ENCODE measurements at regions not wholly inside any gene's neighbourhood (a gene's known extent, or its start where the extent isn't known, plus 50 kb on each side); places are given as distances from the start of the nearest gene placed in this dataset.

DNA sequence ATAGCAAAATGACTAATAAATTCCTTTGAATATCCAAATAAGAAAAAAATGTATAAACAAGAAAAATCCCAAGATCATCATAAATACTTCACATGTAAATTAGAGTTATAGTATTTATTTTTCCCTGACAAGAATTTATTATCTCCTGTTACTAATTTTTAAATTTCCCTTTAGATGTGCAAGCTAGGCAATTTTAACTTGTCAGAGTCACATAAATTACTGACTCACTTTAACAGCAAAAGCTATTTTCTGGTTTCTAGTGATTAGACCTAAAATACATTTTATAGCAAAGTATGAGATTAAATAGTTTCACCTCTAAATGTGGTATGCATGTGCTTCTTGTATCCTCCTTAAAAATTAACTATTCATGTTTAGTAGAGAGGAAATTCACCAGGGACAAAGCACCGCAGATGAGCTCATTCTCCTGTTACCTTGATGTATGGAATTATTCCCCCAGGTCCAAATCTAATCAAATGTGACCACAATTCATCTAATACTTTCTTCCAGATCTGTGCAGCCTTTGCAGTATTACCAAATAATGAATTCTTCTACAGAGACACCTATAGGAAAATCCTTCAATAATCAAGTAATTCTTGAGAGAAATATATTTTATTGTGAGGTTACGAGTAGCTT, 621.2 kb downstream of the DNAJB9 start:
- Mint-ChIP-seq H3K27ac (no peak overlapping the region), H3K4me1 (no peaks in the 10 kb centered on the region), H3K27me3 (ENCODE audit: low read depth) (no peaks in the 10 kb centered on the region), H3K36me3 (no peaks in the 10 kb centered on the region), H3K9me3 (peaks cover 6% of the 10 kb centered on the region), H3K4me3 (no peak overlapping the region)
- DNase-seq (ENCODE audit: low spot score in 2 of 2, unreplicated experiment in 2 of 2), result no peak
- TF ChIP-seq, protein P1, sequence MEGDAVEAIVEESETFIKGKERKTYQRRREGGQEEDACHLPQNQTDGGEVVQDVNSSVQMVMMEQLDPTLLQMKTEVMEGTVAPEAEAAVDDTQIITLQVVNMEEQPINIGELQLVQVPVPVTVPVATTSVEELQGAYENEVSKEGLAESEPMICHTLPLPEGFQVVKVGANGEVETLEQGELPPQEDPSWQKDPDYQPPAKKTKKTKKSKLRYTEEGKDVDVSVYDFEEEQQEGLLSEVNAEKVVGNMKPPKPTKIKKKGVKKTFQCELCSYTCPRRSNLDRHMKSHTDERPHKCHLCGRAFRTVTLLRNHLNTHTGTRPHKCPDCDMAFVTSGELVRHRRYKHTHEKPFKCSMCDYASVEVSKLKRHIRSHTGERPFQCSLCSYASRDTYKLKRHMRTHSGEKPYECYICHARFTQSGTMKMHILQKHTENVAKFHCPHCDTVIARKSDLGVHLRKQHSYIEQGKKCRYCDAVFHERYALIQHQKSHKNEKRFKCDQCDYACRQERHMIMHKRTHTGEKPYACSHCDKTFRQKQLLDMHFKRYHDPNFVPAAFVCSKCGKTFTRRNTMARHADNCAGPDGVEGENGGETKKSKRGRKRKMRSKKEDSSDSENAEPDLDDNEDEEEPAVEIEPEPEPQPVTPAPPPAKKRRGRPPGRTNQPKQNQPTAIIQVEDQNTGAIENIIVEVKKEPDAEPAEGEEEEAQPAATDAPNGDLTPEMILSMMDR (IDR thresholded peaks at IDR 0.05; ENCODE audit: unreplicated experiment), result no peak

DNA sequence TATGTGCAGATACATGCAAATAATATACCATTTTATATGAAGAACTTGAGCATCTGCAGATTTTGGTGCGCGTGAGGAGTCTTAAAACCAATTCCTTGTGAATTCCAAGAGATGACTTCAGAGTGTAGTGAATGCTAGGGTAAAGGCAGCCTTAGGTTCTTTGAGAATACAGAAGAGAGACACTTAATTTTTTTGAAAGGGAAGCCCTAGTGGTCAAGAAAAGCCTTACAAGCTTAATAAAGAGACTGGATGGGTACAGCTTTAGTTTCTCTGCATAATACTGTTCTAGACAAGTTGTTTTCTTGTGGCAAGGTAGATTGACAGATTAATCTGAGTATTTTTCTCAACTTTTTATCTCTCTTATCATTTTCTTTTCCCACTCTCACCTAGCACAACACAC, 636.5 kb downstream of the DNAJB9 start:
- Mint-ChIP-seq H3K9me3 (peaks cover 27% of the 10 kb centered on the region), H3K4me3 (no peak overlapping the region), H3K4me1 (no peaks in the 10 kb centered on the region), H3K27me3 (ENCODE audit: low read depth) (no peaks in the 10 kb centered on the region), H3K27ac (no peak overlapping the region), H3K36me3 (no peaks in the 10 kb centered on the region)
- DNase-seq (ENCODE audit: low spot score in 2 of 2, unreplicated experiment in 2 of 2), result no peak
- TF ChIP-seq, protein P1 (IDR thresholded peaks at IDR 0.05; ENCODE audit: unreplicated experiment), result no peak

DNA sequence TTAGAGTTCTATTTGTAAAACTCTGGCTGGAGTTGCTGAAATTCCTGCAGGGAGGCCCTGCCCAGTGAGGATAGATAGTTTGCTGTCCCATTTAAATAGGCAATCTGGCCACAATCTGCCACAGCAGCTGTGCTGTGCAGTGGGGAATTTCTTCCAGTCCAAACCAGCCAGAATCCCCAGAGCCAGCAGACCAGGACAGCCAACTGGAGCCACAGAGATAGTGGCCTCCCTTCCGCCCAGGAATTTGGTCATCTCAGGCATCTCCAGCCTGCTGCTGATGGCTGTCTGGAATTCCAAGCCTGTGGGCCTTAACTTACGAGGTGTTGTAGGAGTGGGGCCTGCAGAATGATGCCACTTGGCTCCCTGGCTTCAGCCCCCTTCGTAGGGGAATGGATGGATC, 643.4 kb downstream of the DNAJB9 start:
- TF ChIP-seq, protein P1 (IDR thresholded peaks at IDR 0.05; ENCODE audit: unreplicated experiment), result no peak
- H3K4me3 Mint-ChIP-seq, result no peak overlapping the region
- DNase-seq (ENCODE audit: low spot score in 2 of 2, unreplicated experiment in 2 of 2), result no peak
- H3K27ac Mint-ChIP-seq, result no peak overlapping the region
- H3K27me3 Mint-ChIP-seq (ENCODE audit: low read depth), result no peaks in the 10 kb centered on the region
- no peaks in the 10 kb centered on the region for H3K4me1 Mint-ChIP-seq
- peaks cover 5% of the 10 kb centered on the region for H3K9me3 Mint-ChIP-seq
- H3K36me3 Mint-ChIP-seq, result no peaks in the 10 kb centered on the region

DNA sequence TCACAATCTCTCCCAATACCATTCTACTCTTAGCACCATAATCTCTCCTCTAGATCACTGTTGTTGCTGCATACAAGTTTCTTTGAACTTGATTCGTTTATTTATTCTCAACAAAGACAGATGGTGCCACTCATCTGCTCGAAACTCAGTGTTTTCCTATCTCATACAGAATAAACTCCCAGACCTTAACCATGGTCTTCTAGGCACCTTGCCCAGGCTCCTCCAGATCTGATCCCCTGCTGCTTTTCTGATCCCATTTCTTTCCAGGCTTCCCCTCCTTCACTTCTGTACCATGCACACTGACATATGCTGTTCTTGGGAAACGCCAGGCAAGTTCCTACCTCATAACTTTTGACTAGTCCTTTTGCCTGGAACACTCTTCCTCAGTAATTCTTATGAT, 645.7 kb downstream of the DNAJB9 start:
- TF ChIP-seq, protein P1 (IDR thresholded peaks at IDR 0.05; ENCODE audit: unreplicated experiment), result no peak
- Mint-ChIP-seq H3K4me1 (no peaks in the 10 kb centered on the region), H3K4me3 (no peak overlapping the region), H3K9me3 (no peaks in the 10 kb centered on the region), H3K27ac (no peak overlapping the region), H3K27me3 (ENCODE audit: low read depth) (no peaks in the 10 kb centered on the region), H3K36me3 (no peaks in the 10 kb centered on the region)
- no peak for DNase-seq (ENCODE audit: low spot score in 2 of 2, unreplicated experiment in 2 of 2)

DNA sequence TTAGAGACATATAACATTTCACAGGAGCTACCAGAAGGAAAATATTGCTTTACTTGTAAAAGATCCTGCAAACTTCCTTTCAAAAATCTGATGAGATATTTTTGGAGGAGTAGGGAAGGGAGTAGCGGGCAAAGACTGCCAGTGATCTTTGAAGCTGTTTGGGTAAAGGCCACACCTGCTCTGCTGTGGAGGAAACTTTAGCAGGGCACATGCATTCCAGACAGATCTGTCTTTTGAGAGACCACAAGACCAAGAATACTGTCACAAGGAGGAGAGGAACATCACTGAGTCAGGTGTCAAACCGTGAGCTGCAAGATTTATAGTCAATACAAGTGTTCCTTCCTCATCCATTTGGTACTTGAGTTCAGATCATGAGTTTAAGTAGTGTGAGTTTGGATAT, 654.4 kb downstream of the DNAJB9 start:
- no peaks in the 10 kb centered on the region for H3K9me3 Mint-ChIP-seq
- H3K27me3 Mint-ChIP-seq (ENCODE audit: low read depth), result no peaks in the 10 kb centered on the region
- H3K36me3 Mint-ChIP-seq, result no peaks in the 10 kb centered on the region
- no peaks in the 10 kb centered on the region for H3K4me1 Mint-ChIP-seq
- TF ChIP-seq, protein P1 (IDR thresholded peaks at IDR 0.05; ENCODE audit: unreplicated experiment), result no peak
- H3K4me3 Mint-ChIP-seq, result no peak overlapping the region
- no peak overlapping the region for H3K27ac Mint-ChIP-seq
- DNase-seq (ENCODE audit: low spot score in 2 of 2, unreplicated experiment in 2 of 2), result no peak

DNA sequence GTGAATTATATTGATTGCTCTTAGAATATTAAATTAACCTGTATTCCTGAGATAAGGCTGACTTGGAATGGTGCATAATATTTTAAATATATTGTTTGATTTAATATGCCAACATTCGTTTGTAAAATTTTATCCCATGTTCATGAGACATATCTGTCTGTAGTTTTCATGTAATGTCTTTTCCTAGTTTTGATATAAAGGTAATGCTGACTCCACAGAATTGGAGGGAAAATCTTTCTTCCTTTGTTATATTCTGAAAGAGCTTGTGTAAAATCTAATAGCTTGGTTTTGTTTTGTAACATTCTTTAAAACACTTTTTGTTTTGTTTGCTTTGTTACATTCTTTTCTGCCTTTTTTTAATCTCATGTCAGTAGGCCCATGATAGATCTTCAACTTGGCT, 657.0 kb downstream of the DNAJB9 start:
- H3K4me1 Mint-ChIP-seq, result no peaks in the 10 kb centered on the region
- no peak overlapping the region for H3K27ac Mint-ChIP-seq
- no peaks in the 10 kb centered on the region for H3K27me3 Mint-ChIP-seq (ENCODE audit: low read depth)
- H3K36me3 Mint-ChIP-seq, result peaks cover 4% of the 10 kb centered on the region
- DNase-seq (ENCODE audit: low spot score in 2 of 2, unreplicated experiment in 2 of 2), result no peak
- TF ChIP-seq, protein P1 (IDR thresholded peaks at IDR 0.05; ENCODE audit: unreplicated experiment), result no peak
- peaks cover 13% of the 10 kb centered on the region for H3K9me3 Mint-ChIP-seq
- H3K4me3 Mint-ChIP-seq, result no peak overlapping the region

All from mesothelial cell of epicardium (in vitro differentiated cells).